Breast epithelium (tissue), 4 donors: ENCODE measurements at regions not wholly inside any gene's neighbourhood (a gene's known extent, or its start where the extent isn't known, plus 50 kb on each side); places are given as distances from the start of the nearest gene placed in this dataset.
"Not testable (repeated sequence)": the region's sequence is repeated elsewhere in the genome, so short reads cannot be mapped to it uniquely, and the experiment has no call there.

Experiments
- DNase-seq, 2 donors: peaks; one replicate each; pipeline ENCODE4 v3.0.0-alpha.2; 2019; ENCODE audit warnings: low spot score in 2 of 2
- H3K27ac ChIP-seq, 2 donors: fragments of 200-600 bp; sonication (generic) in 1 of 2; one replicate each; pipeline ENCODE4 v1.5.1; 2016 to 2019; ENCODE audit warnings: mild to moderate bottlenecking in 1 of 2
- H3K27me3 ChIP-seq, 2 donors: fragments of 200-600 bp; sonication (generic) in 1 of 2; one replicate each; pipeline versions ENCODE4 v1.5.1 to v1.6.0; 2017 to 2019; ENCODE audit warnings: control low read depth in 1 of 2, mild to moderate bottlenecking in 1 of 2
- H3K36me3 ChIP-seq: fragments of 200-600 bp; one replicate; pipeline ENCODE4 v1.5.1; 2019
- H3K4me1 ChIP-seq, 2 donors: fragments of 200-600 bp; sonication (generic); one replicate each; pipeline ENCODE4 v1.5.1; 2016 to 2019; ENCODE audit warnings: control low read depth in 1 of 2
- H3K4me3 ChIP-seq, 3 donors: fragments of 200-600 bp; sonication (generic); 1 replicate in 2 of 3; 2 replicates in 1 of 3; pipeline ENCODE4 v1.5.1; 2016 to 2019; ENCODE audit warnings: mild to moderate bottlenecking in 3 of 3, moderate library complexity in 2 of 3
- H3K9me3 ChIP-seq, 2 donors: fragments of 200-600 bp; sonication (generic) in 1 of 2; one replicate each; pipeline ENCODE4 v1.5.1; 2016 to 2019; ENCODE audit warnings: control low read depth in 1 of 2
- POLR2A ChIP-seq: fragments of 450-650 bp; IDR thresholded peaks from one replicate; pipeline ENCODE4 v1.6.1; 2016; ENCODE audit warnings: antibody characterized with exemption, mild to moderate bottlenecking, moderate library complexity
- POLR2AphosphoS5 ChIP-seq, 3 donors: sonication (generic); formaldehyde crosslinking; IDR thresholded peaks; one replicate each; pipeline ENCODE4 v1.6.1; 2017; ENCODE audit warnings: antibody characterized with exemption in 3 of 3
- intact Hi-C: fragments of 100-400 bp; cut with DNase I; formaldehyde crosslinking; loops from one replicate; pipeline ENCODE4 v1.15.1; 2023; ENCODE audit warnings: low total_unique reads
- TF ChIP-seq, protein P1 (sequence below), 3 donors: fragments of 450-650 bp; IDR thresholded peaks; one replicate each; pipeline ENCODE4 v1.5.1; 2016 to 2017; ENCODE audit warnings: antibody characterized with exemption in 3 of 3, mild to moderate bottlenecking in 3 of 3, moderate library complexity in 3 of 3

DNA sequence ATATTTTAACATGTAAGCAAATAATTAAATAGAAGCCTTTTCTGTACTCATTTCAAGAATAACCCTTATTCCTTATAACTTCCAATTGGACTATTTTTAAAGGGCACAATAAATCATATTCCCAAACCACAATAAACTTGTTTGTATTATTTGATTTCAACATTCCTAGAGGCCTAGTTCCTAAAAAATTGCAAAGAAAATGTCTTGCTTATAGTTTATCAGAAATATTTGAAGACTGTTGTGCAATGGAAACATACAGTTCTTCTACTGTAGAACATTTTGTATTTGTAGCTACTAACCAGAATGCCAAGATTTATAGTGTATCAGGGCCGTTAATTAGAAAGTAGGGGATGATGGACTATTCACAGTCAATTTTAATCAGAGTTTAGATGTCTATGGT is 1037.0 kb upstream of the CDH18 start:
- Histone ChIP-seq H3K27me3 (no peaks in the 10 kb centered on the region), H3K27ac (no peak overlapping the region), H3K36me3 (no peaks in the 10 kb centered on the region), H3K4me3 (no peak overlapping the region), H3K9me3 (peaks cover 4 to 6% of the 10 kb centered on the region in 2 donors), H3K4me1 (no peaks in the 10 kb centered on the region)
- intact Hi-C loops = no loop called here
- TF ChIP-seq, protein P1, sequence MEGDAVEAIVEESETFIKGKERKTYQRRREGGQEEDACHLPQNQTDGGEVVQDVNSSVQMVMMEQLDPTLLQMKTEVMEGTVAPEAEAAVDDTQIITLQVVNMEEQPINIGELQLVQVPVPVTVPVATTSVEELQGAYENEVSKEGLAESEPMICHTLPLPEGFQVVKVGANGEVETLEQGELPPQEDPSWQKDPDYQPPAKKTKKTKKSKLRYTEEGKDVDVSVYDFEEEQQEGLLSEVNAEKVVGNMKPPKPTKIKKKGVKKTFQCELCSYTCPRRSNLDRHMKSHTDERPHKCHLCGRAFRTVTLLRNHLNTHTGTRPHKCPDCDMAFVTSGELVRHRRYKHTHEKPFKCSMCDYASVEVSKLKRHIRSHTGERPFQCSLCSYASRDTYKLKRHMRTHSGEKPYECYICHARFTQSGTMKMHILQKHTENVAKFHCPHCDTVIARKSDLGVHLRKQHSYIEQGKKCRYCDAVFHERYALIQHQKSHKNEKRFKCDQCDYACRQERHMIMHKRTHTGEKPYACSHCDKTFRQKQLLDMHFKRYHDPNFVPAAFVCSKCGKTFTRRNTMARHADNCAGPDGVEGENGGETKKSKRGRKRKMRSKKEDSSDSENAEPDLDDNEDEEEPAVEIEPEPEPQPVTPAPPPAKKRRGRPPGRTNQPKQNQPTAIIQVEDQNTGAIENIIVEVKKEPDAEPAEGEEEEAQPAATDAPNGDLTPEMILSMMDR (IDR thresholded peaks at IDR 0.05) = no peak
- no peak for DNase-seq

- Histone ChIP-seq H3K4me1 (no peaks in the 10 kb centered on the region), H3K9me3 (no peaks in the 10 kb centered on the region), H3K27me3 (no peaks in the 10 kb centered on the region), H3K36me3 (no peaks in the 10 kb centered on the region), H3K27ac (no peak overlapping the region), H3K4me3 (no peak overlapping the region)
- intact Hi-C loops = no loop called here
- no peak for TF ChIP-seq POLR2AphosphoS5 (IDR thresholded peaks at IDR 0.05)
- no peak for TF ChIP-seq POLR2A
- TF ChIP-seq, protein P1 (IDR thresholded peaks at IDR 0.05) = no peak
- no peak for DNase-seq
Observed at GRCh38 chr5:21013237-21013636, 1025.2 kb upstream of the CDH18 start.

DNA sequence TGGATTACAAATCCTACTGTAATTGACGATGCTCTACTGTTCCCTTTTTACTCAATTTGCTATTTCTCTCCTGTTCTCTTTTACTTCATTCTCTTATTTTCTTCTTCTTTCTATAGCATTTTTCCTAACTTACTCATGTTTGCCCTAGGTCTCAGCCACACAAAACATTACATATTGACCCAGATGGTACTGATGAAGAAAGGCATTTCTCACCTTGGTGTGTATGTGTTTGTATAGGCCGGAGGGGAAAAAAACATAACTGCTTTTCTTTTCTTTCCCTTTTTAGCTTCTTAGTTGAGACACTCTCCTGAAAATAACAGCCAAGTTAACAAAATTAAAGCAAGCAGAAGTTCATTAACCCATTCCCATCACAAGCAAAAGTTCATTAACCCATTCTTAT is 1019.8 kb upstream of the CDH18 start:
- TF ChIP-seq POLR2AphosphoS5 (IDR thresholded peaks at IDR 0.05) (no peak), POLR2A (no peak)
- TF ChIP-seq, protein P1 (IDR thresholded peaks at IDR 0.05) = no peak
- H3K9me3 ChIP-seq = no peaks in the 10 kb centered on the region
- no peaks in the 10 kb centered on the region for H3K36me3 ChIP-seq
- H3K27me3 ChIP-seq = no peaks in the 10 kb centered on the region
- intact Hi-C loops = no loop called here
- DNase-seq = no peak
- H3K4me1 ChIP-seq = no peaks in the 10 kb centered on the region
- H3K27ac ChIP-seq = no peak overlapping the region
- no peak overlapping the region for H3K4me3 ChIP-seq

- H3K4me1 ChIP-seq, H3K36me3 ChIP-seq, H3K27ac ChIP-seq, DNase-seq, H3K9me3 ChIP-seq, intact Hi-C loops, H3K27me3 ChIP-seq, H3K4me3 ChIP-seq: not testable (repeated sequence)
Observed at GRCh38 chr5:20988933-20989332, 1000.9 kb upstream of the CDH18 start.

- intact Hi-C loops = no loop called here
- Histone ChIP-seq H3K27ac (no peak overlapping the region), H3K9me3 (peaks cover 0 to 8% of the 10 kb centered on the region in 2 donors), H3K4me1 (no peaks in the 10 kb centered on the region), H3K36me3 (no peaks in the 10 kb centered on the region), H3K27me3 (no peaks in the 10 kb centered on the region), H3K4me3 (no peak overlapping the region)
- DNase-seq = no peak
- TF ChIP-seq POLR2AphosphoS5 (IDR thresholded peaks at IDR 0.05) (no peak), POLR2A (no peak)
- TF ChIP-seq, protein P1 (IDR thresholded peaks at IDR 0.05) = no peak
Observed at GRCh38 chr5:20985754-20986153, 997.8 kb upstream of the CDH18 start.

DNA sequence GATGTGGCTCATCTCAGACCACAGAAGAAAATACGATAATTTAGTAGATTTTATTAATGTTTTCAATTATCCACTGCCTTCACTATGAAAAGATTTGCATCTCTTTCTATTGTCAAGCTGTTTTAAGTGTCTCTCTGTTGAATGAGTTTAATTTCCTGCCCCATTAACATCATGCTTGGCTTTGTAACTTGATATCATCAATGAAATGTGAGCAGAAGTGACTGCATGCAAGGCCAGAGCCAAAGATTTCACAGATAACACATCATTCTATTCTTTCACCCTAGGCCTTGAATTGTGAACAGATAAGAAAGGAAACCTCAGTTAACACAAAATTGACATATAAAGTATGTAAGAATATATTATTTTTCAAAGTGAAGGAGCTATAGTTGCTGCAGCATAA is 986.4 kb upstream of the CDH18 start:
- intact Hi-C loops = no loop called here
- TF ChIP-seq POLR2A (no peak), POLR2AphosphoS5 (IDR thresholded peaks at IDR 0.05) (no peak)
- TF ChIP-seq, protein P1 (IDR thresholded peaks at IDR 0.05) = no peak
- no peaks in the 10 kb centered on the region for H3K36me3 ChIP-seq
- no peaks in the 10 kb centered on the region for H3K4me1 ChIP-seq
- no peak for DNase-seq
- H3K27ac ChIP-seq = no peak overlapping the region
- no peak overlapping the region for H3K4me3 ChIP-seq
- no peaks in the 10 kb centered on the region for H3K9me3 ChIP-seq
- H3K27me3 ChIP-seq = no peaks in the 10 kb centered on the region
